ENCODE measurements at regions not wholly inside any gene's neighbourhood (a gene's known extent, or its start where the extent isn't known, plus 50 kb on each side); places are given as distances from the start of the nearest gene placed in this dataset.

GRCh38 chr2:186327251-186327868 lies 158.7 kb upstream of the ZC3H15 start:
- no peak for DNase-seq (ENCODE audit: low read depth, low spot score)
- POLR2A ChIA-PET, result no interaction called here
- no peak for TF ChIP-seq CTCF (IDR thresholded peaks at IDR 0.05; ENCODE audit: insufficient read depth, low read length, missing control alignments)
- no peak overlapping the region for H3K4me3 ChIP-seq (ENCODE audit: low read depth, low read length)
- CTCF ChIA-PET, result no interaction called here

- ChIA-PET POLR2A (interaction anchor here (0.6 kb wide), 1 partner anchor 15 kb away, joined by 4 read pairs; no protein-coding TSS in a partner anchor), CTCF (no interaction called here)
- no peak overlapping the region for H3K4me3 ChIP-seq (ENCODE audit: low read depth, low read length)
- DNase-seq (ENCODE audit: low read depth, low spot score), result no peak
- no peak for TF ChIP-seq CTCF (IDR thresholded peaks at IDR 0.05; ENCODE audit: insufficient read depth, low read length, missing control alignments)
Observed at GRCh38 chr2:186328838-186329237, 157.2 kb upstream of the ZC3H15 start.

- DNase-seq (ENCODE audit: low read depth, low spot score), result no peak
- no peak for TF ChIP-seq CTCF (IDR thresholded peaks at IDR 0.05; ENCODE audit: insufficient read depth, low read length, missing control alignments)
- ChIA-PET CTCF (no interaction called here), POLR2A (no interaction called here)
- H3K4me3 ChIP-seq (ENCODE audit: low read depth, low read length), result no peak overlapping the region
Observed at GRCh38 chr2:186330050-186330449, 156.0 kb upstream of the ZC3H15 start.

GRCh38 chr2:186339716-186340115 lies 146.3 kb upstream of the ZC3H15 start:
- no peak for DNase-seq (ENCODE audit: low read depth, low spot score)
- ChIA-PET POLR2A (no interaction called here), CTCF (no interaction called here)
- no peak overlapping the region for H3K4me3 ChIP-seq (ENCODE audit: low read depth, low read length)
- no peak for TF ChIP-seq CTCF (IDR thresholded peaks at IDR 0.05; ENCODE audit: insufficient read depth, low read length, missing control alignments)

- ChIA-PET CTCF (no interaction called here), POLR2A (no interaction called here)
- TF ChIP-seq CTCF (IDR thresholded peaks at IDR 0.05; ENCODE audit: insufficient read depth, low read length, missing control alignments), result no peak
- no peak for DNase-seq (ENCODE audit: low read depth, low spot score)
- no peak overlapping the region for H3K4me3 ChIP-seq (ENCODE audit: low read depth, low read length)
Observed at GRCh38 chr2:186342029-186342428, 144.0 kb upstream of the ZC3H15 start.

GRCh38 chr2:186345745-186346144 lies 140.3 kb upstream of the ZC3H15 start:
- DNase-seq (ENCODE audit: low read depth, low spot score), result no peak
- no peak overlapping the region for H3K4me3 ChIP-seq (ENCODE audit: low read depth, low read length)
- TF ChIP-seq CTCF (IDR thresholded peaks at IDR 0.05; ENCODE audit: insufficient read depth, low read length, missing control alignments), result no peak
- POLR2A ChIA-PET, result no interaction called here
- CTCF ChIA-PET, result no interaction called here
